ENCODE measurements at regions not wholly inside any gene's neighbourhood (a gene's known extent, or its start where the extent isn't known, plus 50 kb on each side); places are given as distances from the start of the nearest gene placed in this dataset.

DNA sequence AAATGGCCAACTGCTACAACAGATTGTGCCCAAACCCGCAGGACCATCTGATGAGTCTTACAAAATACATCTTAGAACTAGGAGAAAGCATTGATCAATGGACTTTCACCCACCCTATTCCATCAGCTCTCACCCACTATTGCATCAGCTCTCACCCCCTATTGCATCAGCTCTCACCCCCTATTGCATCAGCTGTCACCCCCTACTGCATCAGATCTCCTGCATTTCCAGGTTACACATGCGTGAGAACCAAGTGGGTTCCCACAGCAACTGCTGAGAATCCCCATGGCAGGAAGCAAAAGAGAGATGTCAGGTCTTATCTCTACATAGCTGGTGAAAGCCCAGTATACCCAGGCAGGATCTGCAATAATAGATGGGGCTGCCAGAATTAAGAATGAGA, 533.5 kb downstream of the LTN1 start:
- no peak overlapping the region for H3K4me3 ChIP-seq
- intact Hi-C loops (cut with DNase I; ENCODE audit: low total_unique reads), result no loop called here
- H3K36me3 ChIP-seq, result no peaks in the 10 kb centered on the region
- no peak overlapping the region for H3K27ac ChIP-seq
- no peaks in the 10 kb centered on the region for H3K4me1 ChIP-seq
- WGBS, 2 donors (ENCODE audit: low coverage in 1 of 2), result 88 to 89% methylated on average over 1 to 2 of the region's 2 CpGs
- in situ Hi-C loops (cut with MboI; ENCODE audit: low pct_ligation_motif_present in 1 of 4, low pct_unique_long_range_greater_than_20kb in 1 of 4, low sequenced_read_pairs in 3 of 4), result no loop called here
- DNase-seq, result no peak
- no peak for TF ChIP-seq POLR2A (IDR thresholded peaks at IDR 0.05)
- TF ChIP-seq CTCF (IDR thresholded peaks at IDR 0.05), result no peak
- TF ChIP-seq POLR2AphosphoS5 (IDR thresholded peaks at IDR 0.05), result no peak
- no peak for TF ChIP-seq EP300 (IDR thresholded peaks at IDR 0.05; ENCODE audit: low read depth)
- H3K9me3 ChIP-seq, result no peaks in the 10 kb centered on the region
- no peaks in the 10 kb centered on the region for H3K27me3 ChIP-seq

DNA sequence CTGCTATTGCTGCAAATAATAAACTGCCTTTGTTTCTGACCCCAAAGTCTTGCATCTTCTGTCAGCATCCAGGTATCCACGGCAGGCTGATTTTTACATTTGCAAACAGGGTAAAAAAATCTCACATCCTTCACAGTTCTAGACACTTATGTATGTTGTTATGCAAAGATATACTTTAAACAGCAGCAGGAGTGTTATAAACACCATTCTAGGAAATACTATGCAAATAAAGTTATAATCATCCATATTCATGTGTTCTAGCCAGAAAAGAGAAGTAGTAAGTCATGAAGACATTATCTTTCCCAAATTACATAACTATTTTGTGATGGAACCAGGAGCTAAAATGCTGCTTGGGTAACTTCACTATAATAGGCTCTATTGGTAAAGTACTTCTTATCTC, 534.2 kb downstream of the LTN1 start:
- Histone ChIP-seq H3K4me1 (no peaks in the 10 kb centered on the region), H3K27me3 (no peaks in the 10 kb centered on the region), H3K9me3 (no peaks in the 10 kb centered on the region), H3K36me3 (no peaks in the 10 kb centered on the region), H3K4me3 (no peak overlapping the region), H3K27ac (no peak overlapping the region)
- intact Hi-C loops (cut with DNase I; ENCODE audit: low total_unique reads), result no loop called here
- TF ChIP-seq CTCF (IDR thresholded peaks at IDR 0.05), result no peak
- no peak for TF ChIP-seq POLR2A (IDR thresholded peaks at IDR 0.05)
- TF ChIP-seq POLR2AphosphoS5 (IDR thresholded peaks at IDR 0.05), result no peak
- TF ChIP-seq EP300 (IDR thresholded peaks at IDR 0.05; ENCODE audit: low read depth), result no peak
- DNase-seq, result no peak
- WGBS, 2 donors (ENCODE audit: low coverage in 1 of 2), result 67 to 82% methylated on average over 1 of the region's 1 CpG
- in situ Hi-C loops (cut with MboI; ENCODE audit: low pct_ligation_motif_present in 1 of 4, low pct_unique_long_range_greater_than_20kb in 1 of 4, low sequenced_read_pairs in 3 of 4), result no loop called here

GRCh38 chr21:28455253-28455600, 537.5 kb downstream of the LTN1 start:
- H3K4me1 ChIP-seq, result no peaks in the 10 kb centered on the region
- in situ Hi-C loops (cut with MboI; ENCODE audit: low pct_ligation_motif_present in 1 of 4, low pct_unique_long_range_greater_than_20kb in 1 of 4, low sequenced_read_pairs in 3 of 4) (no loop called here), intact Hi-C loops (cut with DNase I; ENCODE audit: low total_unique reads) (loop anchor here (2.0 kb wide), 1 partner anchor 62 kb away; no protein-coding TSS in a partner anchor)
- TF ChIP-seq POLR2A (IDR thresholded peaks at IDR 0.05) (no peak), CTCF (IDR thresholded peaks at IDR 0.05) (no peak), POLR2AphosphoS5 (IDR thresholded peaks at IDR 0.05) (no peak), EP300 (IDR thresholded peaks at IDR 0.05; ENCODE audit: low read depth) (no peak)
- no peaks in the 10 kb centered on the region for H3K27me3 ChIP-seq
- 52 to 60% methylated on average over 2 to 4 of the region's 4 CpGs for WGBS, 2 donors (ENCODE audit: low coverage in 1 of 2)
- H3K4me3 ChIP-seq, result no peak overlapping the region
- no peak for DNase-seq
- no peak overlapping the region for H3K27ac ChIP-seq
- H3K36me3 ChIP-seq, result no peaks in the 10 kb centered on the region
- H3K9me3 ChIP-seq, result no peaks in the 10 kb centered on the region

DNA sequence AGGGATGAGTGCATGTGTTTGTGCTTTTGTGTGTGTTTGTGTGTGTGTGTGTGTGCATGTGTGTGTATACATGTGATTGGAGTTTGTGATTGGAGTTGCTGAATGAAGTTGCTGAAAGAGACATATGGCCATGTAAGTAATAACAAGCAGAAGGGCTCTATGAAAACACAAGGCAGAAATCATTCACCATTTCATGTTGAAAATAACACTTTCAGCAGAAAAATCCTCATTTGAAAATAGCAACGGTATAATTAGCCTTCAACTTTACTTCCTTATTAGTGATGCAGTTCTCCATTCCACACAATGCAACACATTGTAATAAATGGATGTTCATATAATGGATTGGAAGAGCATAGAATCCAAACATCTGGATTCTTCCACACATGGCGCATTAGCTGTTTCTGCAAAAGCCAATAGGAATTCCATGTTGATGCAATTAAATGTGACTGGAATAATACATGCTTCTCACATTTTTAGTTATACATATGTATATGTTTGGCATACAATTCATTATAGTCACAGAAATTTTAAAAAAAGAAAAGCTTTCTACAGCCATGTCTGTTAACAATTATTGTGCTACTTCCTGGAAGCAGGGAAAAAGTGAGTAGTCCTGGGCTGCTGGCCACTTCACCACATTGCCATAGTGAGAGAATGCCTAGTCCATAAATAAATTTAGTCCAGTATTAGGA, 538.0 kb downstream of the LTN1 start:
- Histone ChIP-seq H3K27ac (no peak overlapping the region), H3K27me3 (no peaks in the 10 kb centered on the region), H3K4me1 (no peaks in the 10 kb centered on the region), H3K4me3 (no peak overlapping the region), H3K9me3 (no peaks in the 10 kb centered on the region), H3K36me3 (no peaks in the 10 kb centered on the region)
- TF ChIP-seq POLR2AphosphoS5 (IDR thresholded peaks at IDR 0.05) (no peak), CTCF (IDR thresholded peaks at IDR 0.05) (no peak), EP300 (IDR thresholded peaks at IDR 0.05; ENCODE audit: low read depth) (no peak), POLR2A (IDR thresholded peaks at IDR 0.05) (no peak)
- DNase-seq, result no peak
- intact Hi-C loops (cut with DNase I; ENCODE audit: low total_unique reads) (loop anchor here (2.0 kb wide), 1 partner anchor 62 kb away; no protein-coding TSS in a partner anchor), in situ Hi-C loops (cut with MboI; ENCODE audit: low pct_ligation_motif_present in 1 of 4, low pct_unique_long_range_greater_than_20kb in 1 of 4, low sequenced_read_pairs in 3 of 4) (no loop called here)
- WGBS, 2 donors (ENCODE audit: low coverage in 1 of 2), result 53 to 77% methylated on average over 2 of the region's 2 CpGs

Measured in transverse colon (tissue), 4 donors.